PFSK-1 (cell line): ENCODE measurements at regions not wholly inside any gene's neighbourhood (a gene's known extent, or its start where the extent isn't known, plus 50 kb on each side); places are given as distances from the start of the nearest gene placed in this dataset.

ENCODE experiments used
- POLR2AphosphoS5 ChIP-seq: IDR thresholded peaks from 2 replicates; pipeline ENCODE4 v1.6.1; 2012; ENCODE audit warnings: low read depth, mild to moderate bottlenecking, control low read depth, low read length, moderate library complexity
- REST ChIP-seq, 2 experiments: IDR thresholded peaks; 2 replicates each; pipeline versions ENCODE4 v1.6.1 to v1.8.0; 2011 to 2012; ENCODE audit warnings: low read depth in 2 of 2, low read length in 2 of 2, control low read depth in 1 of 2, inconsistent platforms in 1 of 2, mild to moderate bottlenecking in 1 of 2, moderate library complexity in 1 of 2; ENCODE audit not compliant: insufficient read depth in 1 of 2
- SIN3A ChIP-seq: IDR thresholded peaks from 2 replicates; pipeline ENCODE4 v1.6.1; 2012; ENCODE audit warnings: mild to moderate bottlenecking, low read length, moderate library complexity, borderline replicate concordance; ENCODE audit not compliant: insufficient read depth

GRCh38 chr10:9643782-9644181 lies 1373.9 kb upstream of the CELF2 start:
- TF ChIP-seq REST (IDR thresholded peaks at IDR 0.05; ENCODE audit: insufficient read depth in 1 of 2, low read depth in 2 of 2, low read length in 2 of 2), result no peak
- TF ChIP-seq SIN3A, result no peak
- TF ChIP-seq POLR2AphosphoS5, result no peak
